Stimulated activated naive CD8-positive, alpha-beta T cell treated with anti-CD3 and anti-CD28 coated beads, Interleukin-15, amount 100 ng/mL, for 72 hours (primary cell): ENCODE measurements at regions not wholly inside any gene's neighbourhood (a gene's known extent, or its start where the extent isn't known, plus 50 kb on each side); places are given as distances from the start of the nearest gene placed in this dataset.

Source experiments
- ATAC-seq: fragments of 150-1000 bp; cut with Tn5 transposase; 2 replicates; pipeline ENCODE4 v1.10.0; 2021; ENCODE audit warnings: mild to moderate bottlenecking, moderate library complexity
- DNase-seq, 2 donors: peaks; one replicate each; pipeline ENCODE4 v3.0.0; 2021 to 2022
- H3K27ac Mint-ChIP-seq, 2 donors: one replicate each; pipeline ENCODE4 v1.8.0; 2022; ENCODE audit warnings: mild to moderate bottlenecking in 2 of 2, mixed read lengths in 2 of 2, moderate library complexity in 2 of 2
- H3K27me3 Mint-ChIP-seq: one replicate; pipeline ENCODE4 v1.8.0; 2022; ENCODE audit warnings: mixed read lengths
- H3K4me1 Mint-ChIP-seq: one replicate; pipeline ENCODE4 v1.8.0; 2022; ENCODE audit warnings: mild to moderate bottlenecking, mixed read lengths
- H3K4me3 Mint-ChIP-seq, 2 donors: one replicate each; pipeline ENCODE4 v1.8.0; 2022; ENCODE audit warnings: mild to moderate bottlenecking in 2 of 2, mixed read lengths in 2 of 2, moderate library complexity in 1 of 2
- H3K9me3 Mint-ChIP-seq, 2 donors: one replicate each; pipeline ENCODE4 v1.8.0; 2022; ENCODE audit warnings: mixed read lengths in 2 of 2

DNA sequence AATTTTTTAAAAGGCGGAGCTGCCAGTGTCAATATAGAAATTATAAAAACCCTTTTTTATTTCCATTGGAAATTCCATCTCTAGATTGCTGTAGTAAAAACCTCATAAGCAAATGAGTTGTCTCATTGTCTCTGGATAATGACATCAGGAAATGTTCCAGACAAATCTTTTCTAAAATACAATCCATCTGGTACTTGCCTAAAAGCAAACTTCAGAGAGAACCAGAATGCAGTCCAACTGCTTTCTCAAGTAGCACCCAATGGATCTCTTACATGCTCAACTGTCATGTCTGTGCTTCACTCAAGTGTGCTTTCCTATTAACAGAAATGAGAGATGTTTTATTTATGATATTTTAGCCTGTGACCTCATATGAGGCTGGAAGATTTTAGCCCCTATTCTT, 399.6 kb upstream of the NDST3 start:
- Mint-ChIP-seq H3K4me1 (no peaks in the 10 kb centered on the region), H3K4me3 (no peak overlapping the region), H3K9me3 (no peaks in the 10 kb centered on the region), H3K27me3 (no peaks in the 10 kb centered on the region), H3K27ac (no peak overlapping the region)
- DNase-seq (no peak), ATAC-seq (no peak)

DNA sequence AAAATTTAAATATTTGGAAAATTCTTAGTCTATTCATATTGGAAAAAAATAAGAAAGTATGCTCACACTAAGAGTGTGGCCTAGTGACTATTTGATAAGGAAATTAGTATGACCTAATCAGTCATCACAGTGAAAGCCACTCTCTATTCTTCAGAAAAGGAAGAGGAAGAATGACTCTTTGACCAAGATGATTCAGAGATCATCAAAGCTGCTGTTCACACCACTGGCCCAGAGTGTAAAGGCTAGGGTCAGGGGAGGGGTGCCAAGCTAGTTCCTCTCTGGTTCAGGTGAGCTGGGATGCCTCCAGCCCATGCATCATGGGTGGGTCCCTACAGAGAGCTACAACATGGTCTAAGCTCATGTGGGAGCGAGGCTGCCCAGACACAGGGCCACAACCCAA, 396.9 kb upstream of the NDST3 start:
- Mint-ChIP-seq H3K4me1 (no peaks in the 10 kb centered on the region), H3K9me3 (no peaks in the 10 kb centered on the region), H3K4me3 (no peak overlapping the region), H3K27ac (no peak overlapping the region), H3K27me3 (no peaks in the 10 kb centered on the region)
- ATAC-seq, result no peak
- no peak for DNase-seq

DNA sequence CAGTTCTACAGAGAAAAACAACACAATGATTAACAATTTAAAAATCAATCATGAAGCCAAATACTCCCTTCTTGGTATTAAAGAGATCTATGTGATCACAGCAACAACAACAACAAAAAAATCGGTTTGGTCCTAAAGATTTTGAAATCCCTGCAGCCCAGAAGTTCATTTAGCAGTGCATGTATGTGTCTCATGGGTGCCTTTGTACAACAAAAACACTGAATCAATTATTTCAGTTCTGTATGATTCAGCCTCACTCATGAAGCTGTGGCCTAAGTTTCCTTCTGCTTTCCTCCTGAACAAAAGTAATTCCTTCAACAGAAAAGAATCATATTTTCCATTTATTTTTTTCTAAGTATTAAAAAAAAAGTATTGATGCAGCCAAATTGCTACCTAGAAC, 393.4 kb upstream of the NDST3 start:
- Mint-ChIP-seq H3K27ac (no peak overlapping the region), H3K27me3 (no peaks in the 10 kb centered on the region), H3K4me3 (no peak overlapping the region), H3K9me3 (peaks cover 5 to 6% of the 10 kb centered on the region in 2 donors), H3K4me1 (no peaks in the 10 kb centered on the region)
- ATAC-seq, result no peak
- DNase-seq, result no peak

DNA sequence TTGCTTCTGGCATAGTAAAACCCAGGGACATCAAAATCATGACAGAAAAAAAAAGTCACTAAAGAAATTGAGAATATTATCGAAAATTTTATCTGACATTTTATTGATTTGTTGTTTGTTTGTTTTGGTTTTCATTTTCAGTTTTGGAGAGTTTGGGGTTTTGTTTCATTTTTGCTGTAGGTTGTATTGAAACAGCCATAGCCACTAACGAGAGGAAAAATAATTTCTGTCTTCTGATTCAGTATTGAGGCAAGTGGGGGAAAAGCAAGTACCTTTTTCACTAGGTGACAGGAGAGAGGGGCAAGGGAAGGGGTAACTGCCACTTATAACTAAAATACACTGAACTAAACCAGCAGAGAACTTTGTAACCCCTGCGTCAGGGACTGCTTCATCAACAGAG, 392.8 kb upstream of the NDST3 start:
- no peak overlapping the region for H3K4me3 Mint-ChIP-seq
- DNase-seq, result no peak
- no peak overlapping the region for H3K27ac Mint-ChIP-seq
- no peaks in the 10 kb centered on the region for H3K4me1 Mint-ChIP-seq
- peaks cover 5 to 9% of the 10 kb centered on the region in 2 donors for H3K9me3 Mint-ChIP-seq
- H3K27me3 Mint-ChIP-seq, result no peaks in the 10 kb centered on the region
- no peak for ATAC-seq

DNA sequence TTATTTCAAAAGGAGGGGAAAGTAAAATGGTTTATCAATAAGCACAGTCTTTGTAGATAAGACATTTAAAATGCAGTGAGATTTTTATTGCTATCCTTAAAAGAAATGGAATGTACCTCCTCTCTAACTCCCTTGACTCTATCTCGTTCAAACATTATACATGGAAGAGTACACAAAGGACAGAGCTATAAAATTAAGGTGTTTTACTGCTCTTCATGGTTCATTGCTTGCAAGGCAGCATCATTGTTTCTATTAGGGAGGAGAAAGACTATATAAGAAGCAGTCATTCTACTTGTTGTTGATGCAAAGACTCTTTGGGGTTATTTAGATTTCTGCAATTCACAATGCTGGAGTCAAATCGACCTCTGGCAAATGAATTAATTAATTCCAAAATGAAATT, 380.2 kb upstream of the NDST3 start:
- no peak overlapping the region for H3K4me3 Mint-ChIP-seq
- H3K4me1 Mint-ChIP-seq, result no peaks in the 10 kb centered on the region
- DNase-seq (no peak), ATAC-seq (no peak)
- H3K9me3 Mint-ChIP-seq, result peaks cover 5 to 15% of the 10 kb centered on the region in 2 donors
- no peaks in the 10 kb centered on the region for H3K27me3 Mint-ChIP-seq
- no peak overlapping the region for H3K27ac Mint-ChIP-seq

DNA sequence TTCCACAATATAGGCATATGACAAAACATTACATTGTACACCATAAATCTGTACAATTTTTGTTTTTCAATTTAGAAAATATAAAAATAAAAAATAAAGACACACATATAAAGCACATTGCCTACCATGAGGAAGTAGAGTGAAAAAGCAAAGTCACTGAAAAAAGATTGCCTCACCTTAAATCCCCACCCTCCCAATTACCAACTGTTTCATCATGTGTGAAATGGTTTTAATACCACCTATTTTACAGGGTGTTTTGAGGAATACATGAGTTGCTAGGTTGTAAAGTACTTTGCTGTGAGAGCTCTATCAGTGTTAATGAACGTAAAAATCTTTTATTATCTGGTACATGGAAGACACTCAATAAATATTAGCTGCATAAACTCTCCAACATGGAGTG, 373.6 kb upstream of the NDST3 start:
- H3K27ac Mint-ChIP-seq, result no peak overlapping the region
- peaks cover 5 to 8% of the 10 kb centered on the region in 2 donors for H3K9me3 Mint-ChIP-seq
- DNase-seq, result no peak
- no peaks in the 10 kb centered on the region for H3K27me3 Mint-ChIP-seq
- ATAC-seq, result no peak
- H3K4me1 Mint-ChIP-seq, result no peaks in the 10 kb centered on the region
- H3K4me3 Mint-ChIP-seq, result no peak overlapping the region

DNA sequence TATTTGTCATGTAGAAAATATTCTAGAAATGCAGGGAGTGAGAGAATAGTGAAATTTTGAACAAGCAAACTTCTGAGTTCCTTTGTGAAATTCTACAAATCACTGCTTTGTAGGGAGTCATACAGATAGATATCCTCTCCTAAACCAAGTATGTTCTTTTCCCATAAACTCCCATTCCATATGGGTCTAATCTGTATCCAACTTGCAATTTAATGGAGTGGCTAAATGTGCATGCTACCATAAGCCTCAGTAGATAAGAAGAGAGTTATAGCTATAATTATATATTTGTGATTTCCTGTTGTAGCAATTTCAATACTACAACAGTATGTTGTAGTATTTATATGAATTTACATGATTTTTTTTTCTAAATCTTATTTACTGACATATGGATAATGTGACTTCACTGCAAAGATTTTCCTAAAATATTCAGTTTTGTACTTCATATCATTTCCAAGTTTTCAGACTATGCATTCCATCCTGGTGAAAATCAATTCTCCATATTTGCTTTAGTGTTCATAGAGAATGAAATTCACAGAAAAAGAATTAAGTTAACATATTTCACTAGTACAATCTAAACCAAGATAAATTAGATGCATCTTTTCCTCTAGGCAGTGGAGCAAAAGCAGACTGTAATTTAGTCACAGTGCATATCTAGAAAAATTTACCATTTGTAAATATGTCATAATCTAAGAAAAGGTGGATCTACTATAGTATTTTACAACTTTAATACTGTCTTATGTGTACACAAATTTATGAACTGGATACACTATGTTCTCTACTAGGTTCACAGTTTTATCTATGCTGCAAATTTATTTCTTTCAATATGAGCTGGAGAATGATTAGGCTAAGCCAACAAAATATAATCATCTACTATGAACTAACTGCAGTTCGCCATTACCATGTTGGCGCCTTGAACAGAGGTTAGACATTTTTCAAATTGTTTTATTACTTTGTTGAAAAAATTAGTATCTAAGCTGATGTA, 372.9 kb upstream of the NDST3 start:
- Mint-ChIP-seq H3K27me3 (no peaks in the 10 kb centered on the region), H3K27ac (no peak overlapping the region), H3K4me1 (no peaks in the 10 kb centered on the region), H3K4me3 (no peak overlapping the region), H3K9me3 (peaks cover 5 to 8% of the 10 kb centered on the region in 2 donors)
- ATAC-seq, result no peak
- DNase-seq, result no peak

DNA sequence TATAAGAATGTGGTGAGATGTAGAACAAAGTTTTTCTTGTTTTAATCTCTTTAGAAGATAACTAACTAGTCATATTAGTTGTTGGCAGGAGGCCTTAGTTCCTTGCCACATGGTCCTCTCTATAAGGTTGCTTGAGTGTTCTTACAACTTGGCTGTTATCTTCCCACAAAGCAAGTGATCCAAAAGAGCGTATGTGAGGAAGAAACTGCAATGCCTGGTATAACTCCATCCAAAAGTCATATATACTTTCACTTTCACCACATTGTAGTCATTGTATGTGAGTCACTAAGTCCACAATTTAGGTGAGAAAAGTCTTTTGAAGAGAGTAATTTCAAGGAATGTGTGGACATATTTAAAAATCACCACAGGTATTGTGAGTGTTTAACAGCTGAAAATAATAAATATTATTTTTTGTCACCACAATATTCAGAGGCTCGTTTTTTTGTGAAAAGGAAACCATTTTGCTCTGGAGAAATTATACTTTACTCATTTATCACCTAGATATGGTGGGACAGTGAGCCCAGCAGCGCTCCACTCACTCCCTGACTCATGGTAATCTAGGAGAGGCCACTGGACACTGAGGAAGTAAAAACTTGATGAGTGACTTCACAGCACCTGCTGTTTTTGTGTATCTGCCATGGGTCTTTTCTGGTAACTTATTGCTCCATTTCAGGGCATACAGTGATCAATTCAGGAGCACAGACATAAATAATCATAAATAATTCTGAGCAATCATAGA, 369.4 kb upstream of the NDST3 start:
- Mint-ChIP-seq H3K27me3 (no peaks in the 10 kb centered on the region), H3K27ac (no peak overlapping the region), H3K4me1 (no peaks in the 10 kb centered on the region), H3K4me3 (no peak overlapping the region), H3K9me3 (no peaks in the 10 kb centered on the region)
- no peak for DNase-seq
- ATAC-seq, result no peak

DNA sequence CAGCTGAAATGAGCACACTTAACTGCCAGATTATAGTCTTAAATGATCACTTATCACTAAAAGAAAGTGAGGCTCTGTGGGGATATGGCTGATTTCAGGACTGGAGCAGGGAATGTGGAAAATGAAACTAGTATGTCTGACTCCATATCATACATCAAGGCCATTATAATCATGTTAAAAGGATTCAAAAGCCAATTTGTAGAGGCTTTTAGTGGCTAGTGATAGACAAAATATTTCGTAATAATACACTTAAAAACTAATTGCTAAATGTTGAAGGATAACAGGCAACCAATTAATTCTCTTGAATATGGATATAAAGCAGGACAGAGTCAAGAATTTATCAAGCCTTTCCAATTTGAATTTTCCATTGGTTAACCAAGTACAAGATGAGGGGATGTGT, 358.1 kb upstream of the NDST3 start:
- H3K9me3 Mint-ChIP-seq, result peaks cover 6 to 21% of the 10 kb centered on the region in 2 donors
- no peak overlapping the region for H3K4me3 Mint-ChIP-seq
- H3K4me1 Mint-ChIP-seq, result no peaks in the 10 kb centered on the region
- H3K27ac Mint-ChIP-seq, result no peak overlapping the region
- no peak for ATAC-seq
- DNase-seq, result no peak
- no peaks in the 10 kb centered on the region for H3K27me3 Mint-ChIP-seq

DNA sequence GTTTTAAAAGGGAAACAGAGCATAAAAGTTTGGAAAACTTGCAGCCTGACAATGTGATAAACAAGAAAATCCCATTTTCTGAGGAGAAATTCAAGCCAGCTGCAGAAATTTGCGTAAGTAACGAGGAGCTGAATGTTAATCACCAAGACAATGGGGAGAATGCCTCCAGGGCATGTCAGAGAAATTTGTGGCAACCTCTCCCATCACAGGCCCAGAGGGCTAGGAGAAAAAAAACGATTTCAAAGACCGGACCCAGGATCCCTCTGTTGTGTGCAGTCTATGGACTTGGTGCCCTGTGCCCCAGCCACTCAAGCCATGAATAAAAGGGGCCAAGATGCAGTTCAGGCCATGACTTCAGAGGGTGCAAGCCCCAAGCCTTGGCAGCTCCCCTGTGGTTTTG, 355.4 kb upstream of the NDST3 start:
- no peaks in the 10 kb centered on the region for H3K27me3 Mint-ChIP-seq
- no peak overlapping the region for H3K4me3 Mint-ChIP-seq
- DNase-seq, result no peak
- H3K27ac Mint-ChIP-seq, result no peak overlapping the region
- no peak for ATAC-seq
- H3K9me3 Mint-ChIP-seq, result peaks cover 6 to 21% of the 10 kb centered on the region in 2 donors
- no peaks in the 10 kb centered on the region for H3K4me1 Mint-ChIP-seq

DNA sequence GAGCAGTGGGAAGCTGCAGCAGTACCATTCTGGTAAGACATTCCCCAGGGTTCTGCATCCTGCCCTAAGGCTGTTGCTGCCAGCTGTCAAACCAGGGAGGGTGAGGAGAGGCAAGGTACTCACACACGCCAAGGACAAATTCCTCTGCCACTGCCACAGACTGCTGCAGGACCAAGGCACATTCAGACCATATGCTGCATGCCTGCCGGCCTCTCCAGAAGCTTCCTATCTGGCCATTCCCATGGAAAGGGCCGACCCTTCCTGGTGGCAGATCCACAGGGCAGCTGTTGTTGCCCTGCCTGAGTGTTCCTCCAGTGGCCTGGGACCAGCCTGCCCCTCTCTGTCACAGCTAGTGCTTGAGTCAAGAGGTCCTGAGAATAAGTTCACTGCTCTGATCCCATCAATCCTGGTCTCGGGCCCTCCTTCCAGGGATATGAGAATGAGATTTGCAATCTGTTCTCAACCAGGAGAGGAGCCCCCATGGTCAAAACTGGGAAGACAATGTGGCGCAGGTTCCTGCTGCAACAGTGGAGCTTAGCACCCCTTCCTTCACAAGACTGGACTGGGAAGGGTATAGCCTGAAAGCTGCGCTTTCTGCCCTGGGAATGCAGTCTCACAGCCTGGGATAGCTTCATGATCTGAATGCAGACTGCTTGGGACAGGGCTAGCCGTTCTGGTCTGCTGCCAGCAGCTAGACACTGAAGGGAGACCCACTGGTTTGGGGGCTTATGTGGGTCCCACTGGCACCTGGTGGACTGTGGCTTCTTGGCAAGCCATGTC, 342.5 kb upstream of the NDST3 start:
- DNase-seq (no peak), ATAC-seq (no peak)
- H3K9me3 Mint-ChIP-seq, result peaks cover 0 to 11% of the 10 kb centered on the region in 2 donors
- H3K27ac Mint-ChIP-seq, result no peak overlapping the region
- no peaks in the 10 kb centered on the region for H3K4me1 Mint-ChIP-seq
- H3K27me3 Mint-ChIP-seq, result no peaks in the 10 kb centered on the region
- H3K4me3 Mint-ChIP-seq, result no peak overlapping the region

DNA sequence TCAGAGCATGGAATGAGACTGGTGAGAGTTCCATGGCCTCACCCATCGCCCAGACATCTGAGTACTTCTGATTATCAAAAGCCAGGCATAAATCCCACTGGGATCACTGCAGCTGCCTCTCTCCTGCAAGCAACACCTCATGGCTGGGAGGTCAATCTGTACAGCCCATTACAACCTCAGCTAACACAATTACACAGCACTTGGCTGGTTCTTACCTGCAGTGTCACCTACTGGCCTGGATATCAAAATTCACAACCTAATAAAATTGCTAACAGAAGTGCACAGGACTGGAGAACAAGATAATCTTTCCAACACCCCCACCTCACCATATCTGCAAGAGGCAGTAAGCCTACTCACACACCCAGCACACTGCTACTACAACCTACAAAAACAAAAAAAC, 341.7 kb upstream of the NDST3 start:
- DNase-seq (no peak), ATAC-seq (no peak)
- H3K27ac Mint-ChIP-seq, result no peak overlapping the region
- H3K4me3 Mint-ChIP-seq, result no peak overlapping the region
- H3K4me1 Mint-ChIP-seq, result no peaks in the 10 kb centered on the region
- no peaks in the 10 kb centered on the region for H3K27me3 Mint-ChIP-seq
- peaks cover 0 to 11% of the 10 kb centered on the region in 2 donors for H3K9me3 Mint-ChIP-seq

DNA sequence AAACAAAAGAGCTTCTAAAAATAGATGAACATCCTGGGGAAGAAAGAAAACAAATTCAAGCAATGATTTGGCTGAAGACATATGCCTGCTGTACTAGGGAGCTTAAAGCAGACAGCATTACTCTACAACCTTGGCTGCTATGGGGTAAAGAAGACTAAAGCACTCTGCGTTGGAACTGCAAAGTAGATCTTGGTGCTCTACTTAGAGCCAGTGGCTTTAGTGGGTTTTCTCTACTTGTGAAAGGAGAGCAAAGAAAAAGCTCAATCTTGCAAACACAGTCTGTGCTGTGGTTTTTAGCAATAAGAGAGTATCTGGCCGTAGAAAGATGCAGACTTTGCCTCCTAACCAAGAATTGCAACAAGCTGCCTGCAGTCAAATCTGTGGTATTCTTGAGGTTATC, 334.7 kb upstream of the NDST3 start:
- Mint-ChIP-seq H3K4me3 (no peak overlapping the region), H3K27ac (no peak overlapping the region), H3K27me3 (no peaks in the 10 kb centered on the region), H3K9me3 (no peaks in the 10 kb centered on the region), H3K4me1 (no peaks in the 10 kb centered on the region)
- ATAC-seq (no peak), DNase-seq (no peak)

DNA sequence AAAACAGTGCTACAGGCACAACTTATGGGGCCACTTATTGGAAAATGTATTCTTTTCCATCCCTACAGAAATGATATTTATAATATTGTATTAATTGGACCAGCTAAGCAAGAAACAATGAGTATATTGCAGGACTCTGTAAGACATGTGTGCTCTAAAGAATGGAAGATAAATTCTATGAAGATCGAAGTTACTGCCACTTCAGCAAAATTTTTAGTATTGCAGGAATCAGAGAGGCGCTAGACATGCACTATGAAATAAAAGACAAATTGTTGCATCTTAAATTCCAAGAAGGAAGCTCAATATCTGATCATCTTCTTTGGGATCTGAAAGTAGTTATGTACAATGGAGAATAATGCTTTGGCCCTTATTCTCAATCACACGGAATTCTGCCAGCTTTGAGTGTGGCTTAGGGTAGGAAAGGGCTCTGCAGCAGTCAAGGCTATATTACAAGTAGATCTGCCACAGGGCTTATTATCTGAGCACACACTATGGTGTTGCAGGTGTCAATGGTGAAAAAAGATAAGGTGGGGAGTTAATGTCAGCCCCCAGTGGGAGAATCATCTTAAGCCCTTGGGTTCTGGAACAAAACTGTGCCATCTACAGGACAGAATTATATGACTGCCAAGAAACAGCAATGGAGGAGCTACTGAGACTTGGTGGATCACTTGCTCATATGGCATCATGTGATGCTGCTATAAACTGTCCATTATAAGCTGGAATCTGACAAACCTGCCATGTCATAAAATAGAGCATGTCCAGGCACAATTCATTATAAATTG, 334.0 kb upstream of the NDST3 start:
- Mint-ChIP-seq H3K9me3 (no peaks in the 10 kb centered on the region), H3K27ac (no peak overlapping the region), H3K4me3 (no peak overlapping the region), H3K4me1 (no peaks in the 10 kb centered on the region), H3K27me3 (no peaks in the 10 kb centered on the region)
- DNase-seq (no peak), ATAC-seq (no peak)

DNA sequence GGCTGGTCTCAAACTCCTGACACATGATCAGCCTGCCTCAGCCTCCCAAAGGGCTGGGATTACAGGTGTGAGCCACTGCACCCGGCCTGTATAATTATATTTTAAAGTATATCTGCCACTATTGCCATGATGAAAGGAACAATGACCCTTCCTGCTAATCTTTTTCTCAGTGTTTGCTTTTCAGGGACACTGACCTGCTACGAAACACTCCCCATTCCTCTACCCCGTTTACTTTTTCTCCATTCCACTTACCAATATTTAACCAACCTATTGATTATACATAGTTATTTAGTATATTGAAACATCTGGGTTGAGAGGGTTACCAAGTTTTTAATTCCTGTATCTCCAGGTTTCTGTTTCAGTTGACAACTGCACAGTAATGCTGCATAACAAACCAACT, 331.9 kb upstream of the NDST3 start:
- DNase-seq, result no peak
- Mint-ChIP-seq H3K4me3 (no peak overlapping the region), H3K4me1 (no peaks in the 10 kb centered on the region), H3K27me3 (no peaks in the 10 kb centered on the region), H3K9me3 (no peaks in the 10 kb centered on the region), H3K27ac (no peak overlapping the region)
- no peak for ATAC-seq
